ENCODE measurements at regions not wholly inside any gene's neighbourhood (a gene's known extent, or its start where the extent isn't known, plus 50 kb on each side); places are given as distances from the start of the nearest gene placed in this dataset.

DNA sequence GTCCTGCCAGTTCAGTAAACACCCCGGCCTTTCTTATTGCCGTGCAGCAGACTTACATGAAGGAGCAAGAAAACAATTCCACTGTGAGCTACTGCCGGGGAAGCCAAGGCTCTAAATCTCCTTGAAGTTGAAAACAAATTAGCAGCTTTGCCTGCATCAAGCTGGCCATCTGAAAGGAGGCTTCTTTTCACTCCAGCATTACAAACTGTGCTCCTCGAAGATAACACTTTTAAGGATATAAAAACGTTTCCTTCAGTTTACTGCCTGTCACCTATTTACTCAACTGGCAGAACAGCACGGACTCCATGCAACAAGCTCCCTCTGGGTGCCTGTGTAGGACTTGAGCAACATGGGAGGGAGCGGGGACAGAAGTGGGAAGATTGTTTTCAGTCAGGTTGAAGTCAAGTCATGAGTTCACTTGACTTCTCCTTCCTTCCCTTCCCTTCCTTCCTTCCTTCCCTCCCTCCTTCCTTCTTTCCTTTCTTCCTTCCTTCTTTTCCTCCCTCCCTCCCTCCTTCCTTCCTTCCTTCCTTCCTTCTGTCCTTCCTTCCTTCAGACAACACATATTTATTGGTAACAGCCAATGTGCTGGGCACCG, 67.4 kb downstream of the ZNF608 start:
- no peak for TF ChIP-seq POLR2A (IDR thresholded peaks at IDR 0.05)
- TF ChIP-seq, protein P1, sequence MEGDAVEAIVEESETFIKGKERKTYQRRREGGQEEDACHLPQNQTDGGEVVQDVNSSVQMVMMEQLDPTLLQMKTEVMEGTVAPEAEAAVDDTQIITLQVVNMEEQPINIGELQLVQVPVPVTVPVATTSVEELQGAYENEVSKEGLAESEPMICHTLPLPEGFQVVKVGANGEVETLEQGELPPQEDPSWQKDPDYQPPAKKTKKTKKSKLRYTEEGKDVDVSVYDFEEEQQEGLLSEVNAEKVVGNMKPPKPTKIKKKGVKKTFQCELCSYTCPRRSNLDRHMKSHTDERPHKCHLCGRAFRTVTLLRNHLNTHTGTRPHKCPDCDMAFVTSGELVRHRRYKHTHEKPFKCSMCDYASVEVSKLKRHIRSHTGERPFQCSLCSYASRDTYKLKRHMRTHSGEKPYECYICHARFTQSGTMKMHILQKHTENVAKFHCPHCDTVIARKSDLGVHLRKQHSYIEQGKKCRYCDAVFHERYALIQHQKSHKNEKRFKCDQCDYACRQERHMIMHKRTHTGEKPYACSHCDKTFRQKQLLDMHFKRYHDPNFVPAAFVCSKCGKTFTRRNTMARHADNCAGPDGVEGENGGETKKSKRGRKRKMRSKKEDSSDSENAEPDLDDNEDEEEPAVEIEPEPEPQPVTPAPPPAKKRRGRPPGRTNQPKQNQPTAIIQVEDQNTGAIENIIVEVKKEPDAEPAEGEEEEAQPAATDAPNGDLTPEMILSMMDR (IDR thresholded peaks at IDR 0.05) = no peak
